ENCODE measurements at regions not wholly inside any gene's neighbourhood (a gene's known extent, or its start where the extent isn't known, plus 50 kb on each side); places are given as distances from the start of the nearest gene placed in this dataset.
"Not testable (repeated sequence)": the region's sequence is repeated elsewhere in the genome, so short reads cannot be mapped to it uniquely, and the experiment has no call there.

DNA sequence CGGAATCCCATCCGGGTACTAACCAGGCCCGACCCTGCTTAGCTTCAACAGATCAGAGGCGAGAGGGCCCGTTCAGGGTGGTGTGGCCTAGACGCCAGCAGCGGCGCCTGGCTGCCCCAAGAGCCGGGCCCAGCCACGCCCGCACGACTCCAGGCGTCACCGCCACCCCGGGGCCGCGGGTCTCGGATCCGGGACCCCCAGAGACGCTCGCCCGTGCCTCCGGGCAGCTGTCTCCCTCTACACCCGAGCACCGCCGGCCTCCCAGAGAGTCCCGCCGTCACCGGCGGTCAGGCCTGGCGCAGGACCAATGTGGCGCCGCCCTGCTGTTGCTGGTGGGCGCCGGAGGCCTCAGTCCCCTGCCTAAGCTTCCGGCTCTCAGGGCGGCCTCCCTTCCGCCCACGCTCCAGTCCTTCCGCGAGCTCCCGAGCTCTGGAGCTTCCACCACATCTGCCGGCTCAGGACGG lies 441.2 kb upstream of the DEFB115 start:
- Histone ChIP-seq H3K27ac (no peak overlapping the region), H3K4me3 (no peak overlapping the region), H3K9me3 (peaks cover 0 to 27% (median 5%) of the 10 kb centered on the region in 4 donors), H3K27me3 (no peaks in the 10 kb centered on the region), H3K36me3 (no peaks in the 10 kb centered on the region), H3K4me1 (peaks cover 0 to 3% (median 0%) of the 10 kb centered on the region in 4 donors)
- TF ChIP-seq, protein P1, sequence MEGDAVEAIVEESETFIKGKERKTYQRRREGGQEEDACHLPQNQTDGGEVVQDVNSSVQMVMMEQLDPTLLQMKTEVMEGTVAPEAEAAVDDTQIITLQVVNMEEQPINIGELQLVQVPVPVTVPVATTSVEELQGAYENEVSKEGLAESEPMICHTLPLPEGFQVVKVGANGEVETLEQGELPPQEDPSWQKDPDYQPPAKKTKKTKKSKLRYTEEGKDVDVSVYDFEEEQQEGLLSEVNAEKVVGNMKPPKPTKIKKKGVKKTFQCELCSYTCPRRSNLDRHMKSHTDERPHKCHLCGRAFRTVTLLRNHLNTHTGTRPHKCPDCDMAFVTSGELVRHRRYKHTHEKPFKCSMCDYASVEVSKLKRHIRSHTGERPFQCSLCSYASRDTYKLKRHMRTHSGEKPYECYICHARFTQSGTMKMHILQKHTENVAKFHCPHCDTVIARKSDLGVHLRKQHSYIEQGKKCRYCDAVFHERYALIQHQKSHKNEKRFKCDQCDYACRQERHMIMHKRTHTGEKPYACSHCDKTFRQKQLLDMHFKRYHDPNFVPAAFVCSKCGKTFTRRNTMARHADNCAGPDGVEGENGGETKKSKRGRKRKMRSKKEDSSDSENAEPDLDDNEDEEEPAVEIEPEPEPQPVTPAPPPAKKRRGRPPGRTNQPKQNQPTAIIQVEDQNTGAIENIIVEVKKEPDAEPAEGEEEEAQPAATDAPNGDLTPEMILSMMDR (IDR thresholded peaks at IDR 0.05): no peak
- TF ChIP-seq EP300 (IDR thresholded peaks at IDR 0.05) (no peak), POLR2A (IDR thresholded peaks at IDR 0.05) (no peak)
- 55 to 76% methylated on average over 44 of the region's 44 CpGs for WGBS, 2 donors
- DNase-seq (ENCODE audit: low spot score in 2 of 2): no peak

DNA sequence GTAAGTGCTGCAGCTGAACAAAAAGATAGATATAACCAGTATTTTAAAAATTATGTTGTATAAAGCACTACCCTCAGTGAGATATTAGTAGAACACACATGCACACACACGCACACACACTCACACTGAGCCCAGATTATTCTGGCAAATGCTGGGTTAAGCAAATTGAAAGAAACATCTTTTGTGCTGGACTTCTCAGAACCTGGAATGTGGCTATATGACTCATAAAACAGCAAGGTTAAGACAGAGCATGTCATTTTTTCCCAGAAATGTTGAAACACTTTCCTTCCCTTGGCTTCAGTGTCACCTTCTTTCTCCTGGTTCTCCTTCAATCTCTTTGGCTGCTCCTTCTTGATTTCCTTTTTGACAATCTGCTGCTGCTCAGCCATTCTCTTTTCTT lies 435.8 kb upstream of the DEFB115 start:
- 67 to 79% methylated on average over 1 of the region's 1 CpG for WGBS, 2 donors

DNA sequence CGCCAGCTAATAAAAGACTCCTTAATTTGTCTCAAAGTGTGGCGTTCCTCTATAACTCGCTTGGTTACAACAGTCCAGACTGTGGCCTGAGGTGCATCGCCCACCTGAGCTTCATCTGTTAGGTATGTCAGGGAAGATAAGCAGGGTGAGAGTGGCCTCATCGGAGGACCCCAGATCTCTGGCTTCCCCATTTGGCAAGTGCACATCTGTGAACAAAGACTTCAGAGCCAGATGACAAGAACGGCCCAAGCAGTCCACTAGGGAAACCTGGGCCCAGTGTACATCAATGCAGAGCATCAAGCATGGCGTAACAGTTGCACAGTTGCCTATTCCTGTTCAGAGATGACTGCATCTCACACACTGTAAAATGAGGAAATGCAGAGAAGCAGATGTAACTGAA lies 432.8 kb upstream of the DEFB115 start:
- not testable (repeated sequence) for H3K9me3 ChIP-seq; H3K36me3 ChIP-seq; H3K27me3 ChIP-seq; H3K4me3 ChIP-seq; H3K4me1 ChIP-seq; H3K27ac ChIP-seq; DNase-seq (ENCODE audit: low spot score in 2 of 2)
- WGBS, 2 donors: 72 to 76% methylated on average over 7 of the region's 7 CpGs

More for the DNA sequence above, 435.8 kb upstream of the DEFB115 start:
- not testable (repeated sequence) for H3K36me3 ChIP-seq; H3K4me3 ChIP-seq; H3K27ac ChIP-seq; H3K4me1 ChIP-seq; H3K9me3 ChIP-seq; H3K27me3 ChIP-seq; DNase-seq (ENCODE audit: low spot score in 2 of 2)

DNA sequence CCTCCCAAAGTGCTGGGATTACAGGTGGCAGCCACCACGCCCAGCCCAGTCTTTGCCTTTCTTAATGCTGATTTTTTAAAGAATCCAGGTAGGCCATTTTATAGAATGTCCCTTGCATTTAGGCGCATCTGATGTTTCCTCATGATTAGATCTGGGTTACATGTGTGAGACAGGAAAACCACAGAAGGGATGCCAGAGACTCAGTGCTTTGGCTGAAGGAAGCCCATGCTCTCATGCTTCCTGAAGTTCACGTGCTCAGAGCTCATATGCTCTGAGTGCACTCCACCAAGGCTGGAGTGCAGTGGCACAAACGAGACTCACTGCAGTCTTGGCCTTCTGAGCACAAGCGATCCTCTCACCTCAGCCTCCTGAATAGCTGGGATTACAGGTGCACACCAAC lies 411.5 kb upstream of the DEFB115 start:
- H3K27me3 ChIP-seq; DNase-seq (ENCODE audit: low spot score in 2 of 2); H3K36me3 ChIP-seq; H3K27ac ChIP-seq; H3K9me3 ChIP-seq; H3K4me1 ChIP-seq; H3K4me3 ChIP-seq: not testable (repeated sequence)
- 82% methylated on average over 5 of the region's 5 CpGs for WGBS, 2 donors

DNA sequence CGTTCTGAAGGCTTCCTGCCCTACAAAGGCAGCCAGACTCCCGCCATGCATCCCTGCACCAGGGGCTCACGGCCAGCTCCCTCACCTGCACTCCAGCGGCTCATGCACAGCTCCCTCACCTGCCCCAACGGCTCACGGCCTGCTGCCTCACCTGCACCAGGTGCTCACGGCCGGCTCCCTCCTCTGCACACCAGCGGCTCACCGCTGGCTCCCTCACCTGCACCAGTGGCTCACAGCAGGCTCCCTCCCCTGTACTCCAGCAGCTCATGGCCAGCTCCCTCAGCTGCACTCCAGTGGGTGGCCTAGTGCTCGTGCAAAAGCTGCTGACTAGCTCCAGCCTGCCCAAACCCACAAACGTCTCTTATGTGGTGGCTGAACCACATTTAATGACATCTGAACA lies 389.2 kb upstream of the DEFB115 start:
- DNase-seq (ENCODE audit: low spot score in 2 of 2); H3K27me3 ChIP-seq; H3K36me3 ChIP-seq; H3K27ac ChIP-seq; H3K4me3 ChIP-seq; H3K4me1 ChIP-seq: not testable (repeated sequence)
- peaks cover 0 to 33% (median 0%) of the 10 kb centered on the region in 4 donors for H3K9me3 ChIP-seq
- 77 to 81% methylated on average over 12 of the region's 12 CpGs for WGBS, 2 donors

DNA sequence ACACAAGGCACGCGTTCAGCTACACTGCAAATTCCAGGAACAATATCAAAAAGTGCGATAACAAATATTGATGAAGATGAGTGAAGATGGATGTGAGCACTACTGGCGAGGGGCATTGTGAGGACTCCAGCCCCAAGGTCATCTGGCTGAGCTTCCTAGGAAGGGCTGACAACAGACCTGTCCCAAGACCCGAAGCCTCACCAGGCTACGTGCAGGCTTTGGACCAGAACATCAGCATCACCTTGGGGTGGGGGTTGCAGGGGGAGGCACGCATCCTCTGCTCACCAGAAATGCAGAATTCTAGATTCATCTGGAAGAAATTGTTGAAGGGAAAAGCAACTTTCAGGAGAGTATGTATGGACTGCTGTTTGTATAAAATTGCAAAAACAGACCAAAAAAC lies 386.3 kb upstream of the DEFB115 start:
- H3K4me3 ChIP-seq; H3K27ac ChIP-seq; H3K27me3 ChIP-seq; H3K36me3 ChIP-seq; H3K4me1 ChIP-seq; DNase-seq (ENCODE audit: low spot score in 2 of 2): not testable (repeated sequence)
- 68 to 74% methylated on average over 7 of the region's 7 CpGs for WGBS, 2 donors
- peaks cover 0 to 27% (median 0%) of the 10 kb centered on the region in 4 donors for H3K9me3 ChIP-seq

DNA sequence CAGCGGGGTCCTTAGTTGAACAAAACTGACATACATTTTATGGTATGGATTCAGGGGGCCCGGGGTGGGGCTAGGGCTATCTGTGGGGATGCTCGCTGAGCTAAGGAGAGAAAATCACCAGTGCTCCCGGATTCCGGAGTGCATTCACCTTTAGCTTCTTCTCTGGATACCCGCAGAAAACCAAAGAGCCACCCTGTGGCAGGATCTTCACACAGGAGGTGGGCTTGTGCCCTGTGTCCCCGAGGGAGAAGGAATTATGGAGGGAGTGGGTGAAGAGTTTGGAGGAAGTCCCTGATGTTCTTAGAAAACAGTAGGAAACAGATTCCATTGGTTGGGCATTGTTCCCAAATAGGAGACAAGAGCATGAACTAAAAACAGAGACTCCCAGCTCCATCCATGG lies 385.2 kb upstream of the DEFB115 start:
- H3K27me3 ChIP-seq; H3K36me3 ChIP-seq; H3K27ac ChIP-seq; H3K4me1 ChIP-seq; H3K4me3 ChIP-seq; DNase-seq (ENCODE audit: low spot score in 2 of 2): not testable (repeated sequence)
- H3K9me3 ChIP-seq: peaks cover 0 to 24% (median 0%) of the 10 kb centered on the region in 4 donors
- 54 to 57% methylated on average over 7 of the region's 7 CpGs for WGBS, 2 donors

DNA sequence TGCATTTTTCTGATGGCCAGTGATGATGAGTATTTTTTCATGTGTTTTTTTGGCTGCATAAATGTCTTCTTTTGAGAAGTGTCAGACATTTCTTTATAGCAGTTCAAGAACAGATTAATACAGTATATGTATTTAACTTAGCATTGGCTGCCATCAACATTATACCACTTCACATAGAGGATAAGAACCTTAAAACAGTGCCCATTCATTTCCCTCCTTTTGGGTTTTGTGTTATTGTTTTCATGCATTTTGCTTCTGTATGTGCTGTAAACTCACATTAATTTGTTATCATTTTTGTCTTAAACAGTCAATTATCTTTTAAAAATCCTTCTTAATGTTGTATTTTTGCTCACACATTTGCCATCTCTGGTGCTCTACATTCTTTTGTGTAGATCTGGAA lies 381.6 kb upstream of the DEFB115 start:
- not testable (repeated sequence) for DNase-seq (ENCODE audit: low spot score in 2 of 2); H3K4me1 ChIP-seq; H3K4me3 ChIP-seq; H3K27me3 ChIP-seq; H3K36me3 ChIP-seq; H3K27ac ChIP-seq
- peaks cover 0 to 14% (median 0%) of the 10 kb centered on the region in 4 donors for H3K9me3 ChIP-seq

DNA sequence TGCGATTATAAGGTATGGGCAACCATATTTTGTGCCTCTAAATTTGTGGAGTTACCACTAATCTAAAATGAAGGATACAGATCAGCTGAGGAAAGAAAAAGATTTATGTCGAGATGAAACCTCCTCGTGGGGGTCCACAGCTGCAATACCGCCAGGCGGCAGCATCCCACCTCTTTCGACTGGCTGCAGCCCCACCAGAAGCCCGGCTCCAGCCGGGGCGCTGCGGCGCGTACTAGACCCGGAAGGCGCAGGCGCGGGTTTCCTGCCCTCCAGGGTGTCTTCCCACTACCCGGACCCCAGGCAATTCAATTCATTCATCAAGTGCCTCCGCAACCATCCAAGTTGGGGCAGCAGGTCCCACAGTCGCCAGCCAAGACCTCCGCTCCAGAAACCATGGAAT lies 366.1 kb upstream of the DEFB115 start:
- 4 to 57% methylated on average over 20 of the region's 20 CpGs for WGBS, 2 donors
- H3K4me1 ChIP-seq; H3K36me3 ChIP-seq; H3K27me3 ChIP-seq; H3K4me3 ChIP-seq; H3K27ac ChIP-seq; DNase-seq (ENCODE audit: low spot score in 2 of 2): not testable (repeated sequence)
- peaks cover 0 to 10% (median 0%) of the 10 kb centered on the region in 4 donors for H3K9me3 ChIP-seq

Measured in tibial nerve (tissue), 4 donors.